CD1c-positive myeloid dendritic cell (primary cell): ENCODE measurements at regions not wholly inside any gene's neighbourhood (a gene's known extent, or its start where the extent isn't known, plus 50 kb on each side); places are given as distances from the start of the nearest gene placed in this dataset.
"Not testable (repeated sequence)": the region's sequence is repeated elsewhere in the genome, so short reads cannot be mapped to it uniquely, and the experiment has no call there.

Experiments used
- DNase-seq: peaks from one replicate; pipeline ENCODE4 v3.0.0-alpha.2; 2016; ENCODE audit errors: extremely low spot score

GRCh38 chr16:72657791-72658190 lies 390.1 kb downstream of the ZFHX3 start:
- DNase-seq = no peak

- DNase-seq = no peak
These were observed 390.8 kb downstream of the ZFHX3 start for GRCh38 chr16:72657164-72657563.

- DNase-seq = no peak
These were observed 393.4 kb downstream of the ZFHX3 start for GRCh38 chr16:72654535-72654934.

- no peak for DNase-seq
These were observed 398.5 kb downstream of the ZFHX3 start for GRCh38 chr16:72649254-72649944.

GRCh38 chr16:72646615-72647014 lies 401.3 kb downstream of the ZFHX3 start:
- DNase-seq = no peak

GRCh38 chr16:72645538-72645937 lies 402.4 kb downstream of the ZFHX3 start:
- DNase-seq = no peak

GRCh38 chr16:72644911-72645310 lies 403.0 kb downstream of the ZFHX3 start:
- no peak for DNase-seq

- no peak for DNase-seq
These were observed 408.4 kb downstream of the ZFHX3 start for GRCh38 chr16:72639494-72639893.

- DNase-seq = no peak
These were observed 410.6 kb downstream of the ZFHX3 start for GRCh38 chr16:72637306-72637705.

- no peak for DNase-seq
These were observed 412.2 kb downstream of the ZFHX3 start for GRCh38 chr16:72635694-72636093.

- DNase-seq = no peak
These were observed 412.8 kb downstream of the ZFHX3 start for GRCh38 chr16:72635104-72635503.

- DNase-seq = not testable (repeated sequence)
These were observed 420.6 kb downstream of the ZFHX3 start for GRCh38 chr16:72627182-72627896.

- no peak for DNase-seq
These were observed 421.3 kb downstream of the ZFHX3 start for GRCh38 chr16:72626623-72627022.

- DNase-seq = no peak
These were observed 426.3 kb downstream of the ZFHX3 start for GRCh38 chr16:72621651-72622050.

GRCh38 chr16:72620853-72621252 lies 427.1 kb downstream of the ZFHX3 start:
- no peak for DNase-seq

GRCh38 chr16:72620348-72620747 lies 427.6 kb downstream of the ZFHX3 start:
- no peak for DNase-seq

GRCh38 chr16:72615856-72616255 lies 432.1 kb downstream of the ZFHX3 start:
- DNase-seq = no peak

- DNase-seq = no peak
These were observed 435.2 kb downstream of the ZFHX3 start for GRCh38 chr16:72612718-72613117.

- DNase-seq = no peak
These were observed 435.7 kb downstream of the ZFHX3 start for GRCh38 chr16:72612256-72612655.

- peak; percentile 10 for DNase-seq
These were observed 438.0 kb upstream of the PMFBP1 start for GRCh38 chr16:72609933-72610332.

- DNase-seq = no peak
These were observed 437.1 kb upstream of the PMFBP1 start for GRCh38 chr16:72609066-72609465.

GRCh38 chr16:72604375-72604774 lies 432.4 kb upstream of the PMFBP1 start:
- DNase-seq = no peak

GRCh38 chr16:72602499-72602898 lies 430.5 kb upstream of the PMFBP1 start:
- no peak for DNase-seq
